HG03457 (cell line): ENCODE measurements at regions not wholly inside any gene's neighbourhood (a gene's known extent, or its start where the extent isn't known, plus 50 kb on each side); places are given as distances from the start of the nearest gene placed in this dataset.
"Not testable (repeated sequence)": the region's sequence is repeated elsewhere in the genome, so short reads cannot be mapped to it uniquely, and the experiment has no call there.

ENCODE experiments used
- ATAC-seq: cut with Tn5 transposase; IDR thresholded peaks from one replicate; pipeline ENCODE4 v1.9.1; 2021; ENCODE audit warnings: moderate number of reproducible peaks; ENCODE audit not compliant: unreplicated experiment

GRCh38 chr14:22268875-22269274, 320.1 kb downstream of the DAD1 start:
- ATAC-seq: no peak

DNA sequence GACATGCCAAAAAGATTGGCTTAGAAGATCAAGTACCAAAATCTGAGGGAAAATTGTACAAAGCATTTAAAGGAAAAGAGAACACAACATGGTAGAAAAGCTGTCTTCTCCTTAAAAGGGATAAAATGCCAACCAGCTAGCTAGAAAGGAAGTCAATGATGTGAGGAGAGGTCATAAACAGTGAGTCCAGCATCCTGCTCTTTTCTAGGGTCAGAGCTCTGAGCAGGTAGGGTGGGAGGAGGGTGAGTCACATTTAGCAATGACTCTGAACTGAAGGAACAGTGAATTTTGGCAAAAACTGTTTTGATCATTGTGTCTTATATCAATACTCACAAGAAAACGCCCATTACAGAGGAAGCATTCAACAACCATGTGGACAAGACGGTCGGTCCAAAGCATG, 322.3 kb downstream of the DAD1 start:
- no peak for ATAC-seq

- no peak for ATAC-seq
Measured at GRCh38 chr14:22266142-22266442, 322.9 kb downstream of the DAD1 start.

DNA sequence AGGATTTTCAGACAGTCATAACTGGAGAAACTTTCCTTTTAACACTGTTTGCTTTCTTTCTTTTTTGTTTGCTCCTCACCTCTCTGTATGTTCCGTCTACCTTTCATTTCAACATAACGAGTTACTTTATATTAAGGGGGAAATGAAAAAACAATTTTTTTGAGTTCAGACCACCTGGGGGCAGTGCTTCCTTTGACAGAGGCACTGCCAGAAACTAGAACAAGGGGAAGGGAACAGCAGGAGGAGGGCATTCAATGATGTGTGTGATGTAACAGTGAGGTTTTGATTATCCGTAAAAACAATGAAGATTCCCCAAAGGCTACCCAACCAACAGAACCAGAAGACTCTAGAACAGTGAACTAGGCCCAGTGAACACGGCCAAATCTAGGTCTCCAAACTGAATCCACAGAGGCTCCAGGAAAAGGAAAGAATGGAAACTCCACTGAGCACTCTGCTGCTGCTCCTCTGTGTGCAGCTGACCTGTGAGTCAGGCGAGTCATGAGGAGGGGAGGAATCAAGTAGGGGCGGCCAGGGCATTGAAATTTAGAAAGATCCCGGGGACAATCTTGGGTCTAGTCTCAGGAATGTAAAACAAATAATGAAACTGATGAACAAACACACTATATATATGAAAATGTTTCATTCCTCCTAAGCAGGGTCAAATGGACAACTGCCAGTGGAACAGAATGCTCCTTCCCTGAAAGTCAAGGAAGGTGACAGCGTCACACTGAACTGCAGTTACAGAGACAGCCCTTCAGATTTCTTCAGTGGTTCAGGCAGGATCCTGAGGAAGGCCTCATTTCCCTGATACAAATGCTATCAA, 323.5 kb downstream of the DAD1 start:
- no peak for ATAC-seq

GRCh38 chr14:22264759-22265158, 324.3 kb downstream of the DAD1 start:
- no peak for ATAC-seq

DNA sequence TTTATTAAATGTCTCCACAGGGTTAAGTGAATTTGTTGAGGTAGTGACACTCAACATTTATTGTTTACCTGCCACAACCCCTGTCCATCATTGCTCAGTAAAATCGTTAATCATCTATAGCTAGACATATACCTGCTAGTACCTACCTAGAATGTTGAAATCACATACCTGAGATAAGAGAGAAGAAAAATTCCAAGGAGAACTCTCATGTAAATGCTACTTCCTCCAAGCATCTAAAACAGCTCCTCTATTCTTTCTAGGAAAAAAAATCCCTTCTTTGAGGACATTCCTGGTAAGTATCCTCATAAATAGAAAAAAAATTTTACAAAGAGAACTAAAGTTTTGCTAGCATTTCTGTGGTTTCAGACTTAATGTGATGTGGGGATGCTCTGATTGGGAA, 325.1 kb downstream of the DAD1 start:
- ATAC-seq: no peak

DNA sequence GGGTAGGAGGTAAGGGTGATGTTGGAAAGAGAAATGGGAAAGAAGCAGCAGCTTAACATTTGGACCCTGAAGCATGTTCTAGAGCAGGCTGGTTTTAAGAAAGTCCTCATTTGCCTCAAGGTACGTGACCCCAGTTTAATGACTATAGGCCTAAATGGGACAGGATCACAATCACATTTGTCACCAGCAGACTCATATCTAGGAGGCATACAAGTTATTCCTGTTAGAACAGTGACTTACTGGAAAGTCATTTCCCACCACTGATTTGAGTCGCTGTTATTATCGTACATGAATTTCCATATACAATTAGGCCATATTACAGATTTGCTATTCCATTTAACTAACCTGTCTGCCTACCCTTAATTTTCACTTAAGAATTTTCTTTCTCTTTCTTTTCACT, 326.1 kb downstream of the DAD1 start:
- no peak for ATAC-seq

DNA sequence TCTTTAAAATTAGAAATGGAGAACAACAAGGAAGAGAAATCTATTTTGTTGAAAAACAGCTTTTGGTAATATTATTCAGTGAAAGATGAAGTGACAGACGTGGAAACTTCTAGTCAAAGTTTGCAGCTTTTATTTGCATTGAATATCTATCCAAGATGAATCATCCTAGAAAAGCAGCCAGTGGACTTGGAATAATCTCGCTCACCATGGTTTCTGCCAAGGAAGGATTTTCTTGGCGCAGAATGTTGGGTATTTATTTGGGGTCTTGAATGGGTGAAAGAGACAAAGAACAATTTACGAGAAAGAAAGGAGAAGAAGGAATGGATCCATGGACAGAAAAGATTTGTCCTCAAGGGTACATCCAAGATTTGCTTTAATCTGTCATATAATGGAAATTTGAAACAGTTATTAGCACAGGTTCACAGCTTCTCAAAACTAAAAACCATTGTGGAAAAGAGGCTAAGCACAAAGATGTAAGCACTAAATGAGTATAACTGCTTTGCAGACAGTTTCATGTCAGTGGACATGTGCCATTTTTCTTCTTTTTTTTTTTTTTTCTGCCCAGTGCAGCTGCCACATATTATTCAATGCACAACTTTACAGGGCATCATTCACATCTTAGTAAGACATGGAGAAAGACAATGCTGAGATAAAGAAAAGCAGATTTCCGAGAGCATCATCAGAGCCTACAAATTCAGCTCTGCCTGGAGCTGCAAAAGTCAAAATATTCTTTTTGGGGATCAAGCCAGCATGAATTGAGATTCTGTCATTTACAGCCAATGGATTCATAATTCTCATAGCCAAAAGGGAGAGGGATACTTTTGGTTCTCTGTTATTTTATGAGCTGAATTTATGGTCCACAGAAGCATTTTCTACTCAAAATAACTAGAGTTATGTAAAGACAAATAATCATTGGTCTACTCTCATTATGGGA, 333.7 kb downstream of the DAD1 start:
- no peak for ATAC-seq

- ATAC-seq: no peak
Measured at GRCh38 chr14:22252686-22253085, 336.3 kb downstream of the DAD1 start.

- no peak for ATAC-seq
Measured at GRCh38 chr14:22251090-22251489, 337.9 kb downstream of the DAD1 start.

DNA sequence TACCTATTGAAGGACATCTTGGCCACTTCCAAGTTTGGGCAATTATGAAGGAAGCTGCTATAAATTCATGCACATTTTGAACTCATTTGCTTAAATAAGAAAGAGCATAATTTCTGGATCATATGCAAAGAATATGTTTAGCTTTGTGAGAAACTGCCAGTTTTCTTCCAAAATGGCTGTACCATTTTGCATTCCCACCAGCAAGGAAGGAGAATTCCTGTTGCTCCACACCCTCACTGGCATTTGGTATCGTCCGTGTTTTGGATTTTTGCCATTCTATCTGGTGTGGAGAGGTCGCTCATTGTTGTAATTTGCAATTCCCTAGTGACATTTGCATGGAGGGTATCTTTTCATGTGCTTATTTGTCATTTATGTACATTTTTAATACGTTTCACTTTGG, 339.3 kb downstream of the DAD1 start:
- ATAC-seq: no peak

GRCh38 chr14:22243971-22244581, 344.9 kb downstream of the DAD1 start:
- ATAC-seq: no peak

- not testable (repeated sequence) for ATAC-seq
Measured at GRCh38 chr14:22238320-22238719, 350.7 kb downstream of the DAD1 start.

- ATAC-seq: no peak
Measured at GRCh38 chr14:22233377-22233776, 355.6 kb downstream of the DAD1 start.

GRCh38 chr14:22232933-22233332, 356.1 kb downstream of the DAD1 start:
- no peak for ATAC-seq

GRCh38 chr14:22232486-22232885, 356.5 kb downstream of the DAD1 start:
- ATAC-seq: no peak

DNA sequence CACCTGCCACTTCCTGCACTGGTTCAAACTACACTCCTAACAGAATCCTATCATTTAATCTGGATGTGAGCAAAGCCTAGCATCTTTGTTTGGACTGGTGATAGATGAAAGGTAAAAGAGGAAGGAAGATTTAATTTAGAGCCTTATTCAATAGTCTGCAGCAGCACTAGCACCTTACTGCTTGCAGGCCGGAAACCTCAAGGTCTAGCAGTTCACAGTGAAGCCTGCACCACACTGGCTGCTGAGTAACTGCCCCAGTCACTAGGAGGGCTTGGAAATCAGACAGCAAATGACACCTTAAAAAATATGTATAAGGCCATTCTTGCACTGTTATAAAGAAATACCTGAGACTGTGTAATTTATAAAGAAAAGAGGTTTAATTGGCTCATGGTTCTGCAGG, 358.0 kb downstream of the DAD1 start:
- no peak for ATAC-seq

- ATAC-seq: no peak
Measured at GRCh38 chr14:22230517-22230916, 358.5 kb downstream of the DAD1 start.

DNA sequence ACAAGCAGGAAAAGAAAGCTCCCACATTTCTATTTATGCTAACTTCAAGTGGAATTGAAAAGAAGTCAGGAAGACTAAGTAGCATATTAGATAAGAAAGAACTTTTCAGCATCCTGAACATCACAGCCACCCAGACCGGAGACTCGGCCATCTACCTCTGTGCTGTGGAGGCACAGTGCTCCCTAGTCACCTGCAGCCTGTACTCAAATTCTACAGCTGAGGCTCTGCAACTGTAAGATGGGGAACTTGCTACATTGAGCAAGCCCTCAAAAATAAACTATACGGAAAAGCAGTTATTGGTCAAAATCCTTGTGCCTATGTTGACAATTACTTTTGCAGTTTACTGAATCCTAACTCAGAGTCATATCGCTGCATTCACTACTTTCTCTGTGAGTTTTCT, 361.9 kb downstream of the DAD1 start:
- no peak for ATAC-seq

DNA sequence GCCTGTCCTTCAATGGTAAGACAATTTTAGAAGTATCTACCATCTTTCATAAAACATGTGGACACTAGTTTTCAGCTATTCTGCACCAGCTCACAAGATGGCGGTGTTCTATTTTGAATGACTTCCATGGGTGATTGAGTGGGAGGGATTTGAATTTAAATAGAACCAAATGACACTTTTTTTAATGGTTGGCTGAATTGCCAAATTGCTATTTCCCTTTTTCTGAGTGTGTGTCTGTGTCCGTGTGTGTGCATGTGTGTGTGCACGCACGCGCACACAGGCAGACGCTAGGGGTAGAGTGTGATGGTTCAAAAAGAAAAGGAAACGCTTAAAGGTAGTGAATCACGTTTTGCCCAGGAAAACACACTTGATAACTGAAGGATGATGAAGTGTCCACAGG, 362.6 kb downstream of the DAD1 start:
- ATAC-seq: no peak

DNA sequence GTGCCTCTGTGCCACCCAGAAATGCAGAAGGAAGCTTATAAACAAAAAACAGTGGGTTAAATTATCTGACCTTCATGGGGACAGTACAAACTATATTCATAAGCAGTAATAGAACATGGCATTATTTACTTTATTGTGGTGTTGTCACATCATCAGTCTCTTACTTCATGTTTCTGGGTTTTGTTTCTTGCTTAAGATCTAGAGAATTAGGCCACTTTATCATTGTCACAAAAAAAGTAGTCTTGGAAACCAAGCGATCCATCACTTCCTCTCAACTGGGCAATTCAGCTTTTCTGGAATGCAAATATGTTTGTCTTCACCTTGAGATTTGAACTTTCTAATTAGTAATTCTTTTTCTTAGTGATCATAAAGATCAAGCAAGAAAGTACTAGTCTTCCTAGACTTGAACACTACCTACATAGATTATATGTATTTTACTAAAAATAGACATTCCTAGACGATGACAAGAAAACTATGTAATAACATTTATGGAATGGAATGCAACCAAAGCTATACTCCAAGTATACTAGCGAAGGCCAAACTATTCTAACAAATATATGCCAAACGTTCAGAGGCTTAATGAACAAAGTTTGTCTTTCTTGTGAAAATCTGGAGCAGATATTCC, 363.4 kb downstream of the DAD1 start:
- ATAC-seq: no peak
